CD14-positive monocyte (primary cell): ENCODE measurements at regions not wholly inside any gene's neighbourhood (a gene's known extent, or its start where the extent isn't known, plus 50 kb on each side); places are given as distances from the start of the nearest gene placed in this dataset.
"Not testable (repeated sequence)": the region's sequence is repeated elsewhere in the genome, so short reads cannot be mapped to it uniquely, and the experiment has no call there.

Source experiments
- DNase-seq, 3 donors: peaks; one replicate each; pipeline ENCODE4 v3.0.0-alpha.2; 2011 to 2022
- H2AFZ ChIP-seq: 2 replicates; pipeline ENCODE4 v1.6.0; 2012; ENCODE audit warnings: mild to moderate bottlenecking, low read depth, low read length, inconsistent platforms; ENCODE audit not compliant: insufficient read depth, poor library complexity, severe bottlenecking
- H3K27ac ChIP-seq, 2 donors: 1 replicate in 1 of 2; 2 replicates in 1 of 2; pipeline ENCODE4 v1.5.1; 2012 to 2013; ENCODE audit warnings: low read length in 2 of 2, control low read depth in 1 of 2, inconsistent platforms in 1 of 2, low read depth in 1 of 2, mild to moderate bottlenecking in 1 of 2
- H3K27me3 ChIP-seq, 2 donors: one replicate each; pipeline versions ENCODE4 v1.6.0 to v1.6.1; 2011 to 2013; ENCODE audit warnings: low read length in 2 of 2; ENCODE audit not compliant: control insufficient read depth in 2 of 2, insufficient read depth in 2 of 2
- H3K36me3 ChIP-seq, 2 donors: replicated peaks in 1 of 2; 1 replicate in 1 of 2; 2 replicates in 1 of 2; pipeline versions ENCODE4 v1.5.1 to v1.6.1; 2012 to 2013; ENCODE audit warnings: low read length in 2 of 2, control low read depth in 1 of 2, inconsistent platforms in 1 of 2, mild to moderate bottlenecking in 1 of 2; ENCODE audit not compliant: insufficient read depth in 2 of 2, control insufficient read depth in 1 of 2
- H3K4me1 ChIP-seq, 2 donors: 1 replicate in 1 of 2; 2 replicates in 1 of 2; pipeline versions ENCODE4 v1.5.1 to v1.6.1; 2012 to 2013; ENCODE audit warnings: low read length in 2 of 2, control low read depth in 1 of 2, inconsistent platforms in 1 of 2, mild to moderate bottlenecking in 1 of 2, moderate library complexity in 1 of 2; ENCODE audit not compliant: insufficient read depth in 2 of 2, control insufficient read depth in 1 of 2
- H3K4me2 ChIP-seq: replicated peaks from 2 replicates; pipeline ENCODE3; 2012; ENCODE audit warnings: low read length, moderate library complexity, mild to moderate bottlenecking; ENCODE audit not compliant: poor library complexity, severe bottlenecking; ENCODE audit errors: extremely low read depth
- H3K4me3 ChIP-seq, 3 experiments: fragments of 200-600 bp in 1 of 3; sonication (generic) in 1 of 3; replicated peaks in 1 of 3; 1 replicate in 2 of 3; 2 replicates in 1 of 3; pipeline ENCODE4 v1.5.1; 2011 to 2013; ENCODE audit warnings: low read length in 3 of 3, mild to moderate bottlenecking in 3 of 3, control low read depth in 2 of 3, low read depth in 2 of 3, inconsistent platforms in 1 of 3, moderate library complexity in 1 of 3
- H3K79me2 ChIP-seq: 2 replicates; pipeline ENCODE4 v1.6.0; 2012; ENCODE audit warnings: mild to moderate bottlenecking, control low read depth, inconsistent platforms, low read length, moderate library complexity; ENCODE audit not compliant: insufficient read depth
- H3K9ac ChIP-seq: 2 replicates; pipeline ENCODE4 v1.6.0; 2017; ENCODE audit warnings: low read length, mild to moderate bottlenecking; ENCODE audit not compliant: insufficient read depth, poor library complexity, severe bottlenecking
- H3K9me3 ChIP-seq, 2 donors: replicated peaks in 1 of 2; 1 replicate in 1 of 2; 2 replicates in 1 of 2; pipeline versions ENCODE4 v1.5.1 to v1.6.1; 2012 to 2013; ENCODE audit warnings: low read length in 2 of 2, control low read depth in 1 of 2; ENCODE audit not compliant: control insufficient read depth in 1 of 2, insufficient read depth in 1 of 2
- H4K20me1 ChIP-seq: 2 replicates; pipeline ENCODE4 v1.6.0; 2012; ENCODE audit warnings: mild to moderate bottlenecking, low read length, control low read depth, moderate library complexity; ENCODE audit not compliant: insufficient read depth
- H3K27ac Mint-ChIP-seq, 7 donors: one replicate each; pipeline ENCODE4 v1.8.0; 2020; ENCODE audit warnings: mild to moderate bottlenecking in 7 of 7, mixed read lengths in 7 of 7, moderate library complexity in 6 of 7, inconsistent platforms in 2 of 7
- H3K27me3 Mint-ChIP-seq, 3 donors: one replicate each; pipeline ENCODE4 v1.8.0; 2021 to 2022; ENCODE audit warnings: low read depth in 3 of 3, mild to moderate bottlenecking in 3 of 3, mixed read lengths in 3 of 3, moderate library complexity in 3 of 3, inconsistent platforms in 1 of 3
- H3K36me3 Mint-ChIP-seq, 2 donors: one replicate each; pipeline ENCODE4 v1.8.0; 2020; ENCODE audit warnings: mixed read lengths in 2 of 2, inconsistent platforms in 1 of 2, mild to moderate bottlenecking in 1 of 2
- H3K4me1 Mint-ChIP-seq: one replicate; pipeline ENCODE4 v1.8.0; 2020; ENCODE audit warnings: mild to moderate bottlenecking, mixed read lengths
- H3K4me3 Mint-ChIP-seq, 2 donors: one replicate each; pipeline ENCODE4 v1.8.0; 2020; ENCODE audit warnings: mild to moderate bottlenecking in 2 of 2, mixed read lengths in 2 of 2, moderate library complexity in 1 of 2
- H3K9me3 Mint-ChIP-seq, 7 donors: one replicate each; pipeline ENCODE4 v1.8.0; 2020 to 2022; ENCODE audit warnings: mixed read lengths in 7 of 7, mild to moderate bottlenecking in 6 of 7, moderate library complexity in 6 of 7, inconsistent platforms in 2 of 7
- WGBS: methylation state at CpG from one replicate; pipeline ENCODE4 v1.1.5; 2013; ENCODE audit warnings: missing lambda C conversion rate; ENCODE audit not compliant: insufficient coverage; 5-methylcytosine and 5-hydroxymethylcytosine counted together
- intact Hi-C, 2 donors: fragments of 100-400 bp; cut with micrococcal nuclease; formaldehyde crosslinking; loops; one replicate each; pipeline versions ENCODE4 v1.15.0 to v1.15.1; 2023
- TF ChIP-seq, protein P1 (sequence below): fragments of 200-600 bp; IDR thresholded peaks from one replicate; pipeline ENCODE4 v1.8.0; 2022; ENCODE audit warnings: antibody characterized with exemption, mild to moderate bottlenecking

DNA sequence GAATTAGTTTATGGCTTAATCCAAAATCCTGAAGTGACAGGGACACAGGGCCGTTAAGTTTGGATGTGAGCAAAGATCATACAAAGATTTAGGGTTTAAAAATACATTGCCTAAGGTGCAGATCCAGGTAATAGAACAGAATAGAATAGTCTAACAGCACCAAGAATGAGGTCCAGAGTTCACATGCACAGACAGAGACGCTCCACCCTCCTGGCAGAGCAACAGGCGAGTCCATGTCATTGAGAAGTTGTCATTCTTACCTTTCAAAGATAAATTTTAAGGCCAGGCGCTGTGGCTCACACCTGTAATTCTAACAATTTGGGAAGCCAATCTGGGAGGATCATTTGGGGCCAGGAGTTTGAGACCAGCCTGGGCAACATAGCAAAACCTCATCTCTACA lies 209.1 kb upstream of the AUTS2 start:
- DNase-seq, result no peak
- H3K9ac ChIP-seq, result no peak overlapping the region
- H3K4me1 ChIP-seq, result no peaks in the 10 kb centered on the region
- Mint-ChIP-seq H3K4me1 (no peaks in the 10 kb centered on the region), H3K4me3 (no peak overlapping the region), H3K27me3 (peaks cover 0 to 2% (median 0%) of the 10 kb centered on the region in 3 donors), H3K9me3 (peaks cover 0 to 2% (median 0%) of the 10 kb centered on the region in 7 donors), H3K36me3 (no peaks in the 10 kb centered on the region), H3K27ac (no peak overlapping the region)
- no peaks in the 10 kb centered on the region for H3K9me3 ChIP-seq
- H3K79me2 ChIP-seq, result no peaks in the 10 kb centered on the region
- intact Hi-C loops, result no loop called here
- TF ChIP-seq, protein P1, sequence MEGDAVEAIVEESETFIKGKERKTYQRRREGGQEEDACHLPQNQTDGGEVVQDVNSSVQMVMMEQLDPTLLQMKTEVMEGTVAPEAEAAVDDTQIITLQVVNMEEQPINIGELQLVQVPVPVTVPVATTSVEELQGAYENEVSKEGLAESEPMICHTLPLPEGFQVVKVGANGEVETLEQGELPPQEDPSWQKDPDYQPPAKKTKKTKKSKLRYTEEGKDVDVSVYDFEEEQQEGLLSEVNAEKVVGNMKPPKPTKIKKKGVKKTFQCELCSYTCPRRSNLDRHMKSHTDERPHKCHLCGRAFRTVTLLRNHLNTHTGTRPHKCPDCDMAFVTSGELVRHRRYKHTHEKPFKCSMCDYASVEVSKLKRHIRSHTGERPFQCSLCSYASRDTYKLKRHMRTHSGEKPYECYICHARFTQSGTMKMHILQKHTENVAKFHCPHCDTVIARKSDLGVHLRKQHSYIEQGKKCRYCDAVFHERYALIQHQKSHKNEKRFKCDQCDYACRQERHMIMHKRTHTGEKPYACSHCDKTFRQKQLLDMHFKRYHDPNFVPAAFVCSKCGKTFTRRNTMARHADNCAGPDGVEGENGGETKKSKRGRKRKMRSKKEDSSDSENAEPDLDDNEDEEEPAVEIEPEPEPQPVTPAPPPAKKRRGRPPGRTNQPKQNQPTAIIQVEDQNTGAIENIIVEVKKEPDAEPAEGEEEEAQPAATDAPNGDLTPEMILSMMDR, result no peak
- no peaks in the 10 kb centered on the region for H3K36me3 ChIP-seq
- 100% methylated on average over 1 of the region's 4 CpGs for WGBS
- no peak overlapping the region for H3K27ac ChIP-seq
- no peak overlapping the region for H3K4me3 ChIP-seq
- no peaks in the 10 kb centered on the region for H4K20me1 ChIP-seq
- H3K4me2 ChIP-seq, result no peak overlapping the region
- no peak overlapping the region for H2AFZ ChIP-seq
- no peaks in the 10 kb centered on the region for H3K27me3 ChIP-seq

GRCh38 chr7:69393912-69394311 lies 204.4 kb upstream of the AUTS2 start:
- H3K4me1 Mint-ChIP-seq, H3K4me3 ChIP-seq, H3K9me3 Mint-ChIP-seq, DNase-seq, H3K4me3 Mint-ChIP-seq, H3K36me3 ChIP-seq, H3K27me3 ChIP-seq, H3K4me1 ChIP-seq, H3K27ac Mint-ChIP-seq, intact Hi-C loops, H3K4me2 ChIP-seq, H3K9ac ChIP-seq, H3K36me3 Mint-ChIP-seq, H3K9me3 ChIP-seq, H3K79me2 ChIP-seq, H2AFZ ChIP-seq, H3K27ac ChIP-seq, H4K20me1 ChIP-seq, H3K27me3 Mint-ChIP-seq: not testable (repeated sequence)
- 93% methylated on average over 24 of the region's 30 CpGs for WGBS
